Right atrium auricular region (tissue), 2 donors: ENCODE measurements at regions not wholly inside any gene's neighbourhood (a gene's known extent, or its start where the extent isn't known, plus 50 kb on each side); places are given as distances from the start of the nearest gene placed in this dataset.

Experiments used
- DNase-seq: peaks from one replicate; pipeline ENCODE4 v3.0.0-alpha.2; 2019; ENCODE audit warnings: low spot score
- H3K27ac ChIP-seq, 2 donors: fragments of 200-600 bp; sonication (generic); 1 replicate in 1 of 2; 2 replicates in 1 of 2; pipeline ENCODE4 v1.5.1; 2016 to 2019
- H3K27me3 ChIP-seq, 2 donors: fragments of 200-600 bp; sonication (generic); one replicate each; pipeline versions ENCODE4 v1.5.1 to v1.6.0; 2017 to 2019
- H3K36me3 ChIP-seq: fragments of 200-600 bp; sonication (generic); one replicate; pipeline ENCODE4 v1.5.1; 2016
- H3K4me1 ChIP-seq, 2 donors: fragments of 200-600 bp; sonication (generic); one replicate each; pipeline versions ENCODE4 v1.5.1 to v1.6.0; 2017 to 2019
- H3K4me3 ChIP-seq, 2 donors: fragments of 200-600 bp; sonication (generic); 1 replicate in 1 of 2; 2 replicates in 1 of 2; pipeline ENCODE4 v1.5.1; 2017 to 2019; ENCODE audit warnings: mild to moderate bottlenecking in 1 of 2, moderate library complexity in 1 of 2
- H3K9me3 ChIP-seq, 2 donors: fragments of 200-600 bp; sonication (generic); one replicate each; pipeline ENCODE4 v1.5.1; 2019
- CTCF ChIP-seq, 2 donors: fragments of 200-600 bp; sonication (generic); IDR thresholded peaks; one replicate each; pipeline ENCODE4 v1.5.1; 2019; ENCODE audit warnings: antibody characterized with exemption in 2 of 2

GRCh38 chr18:61694236-61694635 lies 198.6 kb downstream of the RNF152 start:
- Histone ChIP-seq H3K4me3 (no peak overlapping the region), H3K36me3 (no peaks in the 10 kb centered on the region), H3K9me3 (peaks cover 0 to 8% of the 10 kb centered on the region in 2 donors), H3K27ac (no peak overlapping the region), H3K4me1 (no peaks in the 10 kb centered on the region), H3K27me3 (no peaks in the 10 kb centered on the region)
- TF ChIP-seq CTCF (IDR thresholded peaks at IDR 0.05): no peak
- DNase-seq: no peak

GRCh38 chr18:61690418-61691138 lies 202.2 kb downstream of the RNF152 start:
- no peaks in the 10 kb centered on the region for H3K27me3 ChIP-seq
- TF ChIP-seq CTCF (IDR thresholded peaks at IDR 0.05): no peak

GRCh38 chr18:61687317-61687716 lies 205.5 kb downstream of the RNF152 start:
- Histone ChIP-seq H3K27ac (no peak overlapping the region), H3K4me3 (no peak overlapping the region), H3K9me3 (no peaks in the 10 kb centered on the region), H3K4me1 (no peaks in the 10 kb centered on the region), H3K36me3 (no peaks in the 10 kb centered on the region), H3K27me3 (no peaks in the 10 kb centered on the region)
- no peak for TF ChIP-seq CTCF (IDR thresholded peaks at IDR 0.05)
- DNase-seq: no peak

More at GRCh38 chr18:61690418-61691138, 202.2 kb downstream of the RNF152 start:
- no peak for DNase-seq
- H3K4me1 ChIP-seq: no peaks in the 10 kb centered on the region
- H3K9me3 ChIP-seq: peaks cover 0 to 6% of the 10 kb centered on the region in 2 donors
- H3K27ac ChIP-seq: no peak overlapping the region
- H3K36me3 ChIP-seq: no peaks in the 10 kb centered on the region
- H3K4me3 ChIP-seq: no peak overlapping the region

GRCh38 chr18:61683856-61684255 lies 209.0 kb downstream of the RNF152 start:
- no peak for TF ChIP-seq CTCF (IDR thresholded peaks at IDR 0.05)

GRCh38 chr18:61681065-61681464 lies 211.7 kb downstream of the RNF152 start:
- Histone ChIP-seq H3K9me3 (peaks cover 0 to 25% of the 10 kb centered on the region in 2 donors), H3K4me1 (no peaks in the 10 kb centered on the region), H3K27me3 (no peaks in the 10 kb centered on the region), H3K36me3 (no peaks in the 10 kb centered on the region), H3K27ac (no peak overlapping the region), H3K4me3 (no peak overlapping the region)
- no peak for DNase-seq
- TF ChIP-seq CTCF (IDR thresholded peaks at IDR 0.05): no peak

More at GRCh38 chr18:61683856-61684255, 209.0 kb downstream of the RNF152 start:
- no peaks in the 10 kb centered on the region for H3K36me3 ChIP-seq
- peaks cover 0 to 18% of the 10 kb centered on the region in 2 donors for H3K9me3 ChIP-seq
- no peaks in the 10 kb centered on the region for H3K27me3 ChIP-seq
- no peak overlapping the region for H3K4me3 ChIP-seq
- no peak for DNase-seq
- H3K4me1 ChIP-seq: no peaks in the 10 kb centered on the region
- H3K27ac ChIP-seq: no peak overlapping the region

GRCh38 chr18:61679836-61680235 lies 213.0 kb downstream of the RNF152 start:
- no peak for TF ChIP-seq CTCF (IDR thresholded peaks at IDR 0.05)
- H3K4me3 ChIP-seq: no peak overlapping the region
- H3K4me1 ChIP-seq: no peaks in the 10 kb centered on the region

More at GRCh38 chr18:61679836-61680235, 213.0 kb downstream of the RNF152 start:
- H3K27me3 ChIP-seq: no peaks in the 10 kb centered on the region
- no peak overlapping the region for H3K27ac ChIP-seq
- peaks cover 0 to 25% of the 10 kb centered on the region in 2 donors for H3K9me3 ChIP-seq
- no peak for DNase-seq
- H3K36me3 ChIP-seq: no peaks in the 10 kb centered on the region
